ENCODE measurements at regions not wholly inside any gene's neighbourhood (a gene's known extent, or its start where the extent isn't known, plus 50 kb on each side); places are given as distances from the start of the nearest gene placed in this dataset.

DNA sequence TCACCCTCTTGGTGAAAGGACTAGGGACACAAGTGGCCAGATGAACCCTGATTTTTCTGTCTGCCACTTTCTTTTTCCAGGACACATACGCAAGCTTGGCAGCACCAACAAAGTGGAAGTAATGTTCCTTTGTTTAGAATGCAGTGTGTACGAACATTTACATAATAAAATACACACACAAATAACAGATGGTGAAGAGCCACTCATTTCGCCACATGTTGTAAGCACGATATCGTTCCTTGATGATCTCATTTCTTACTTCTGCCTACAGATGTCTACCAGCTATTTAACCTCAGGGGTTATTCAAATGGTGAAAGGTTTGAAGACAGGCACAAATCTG is 670.2 kb upstream of the CXADR start:
- Histone ChIP-seq H3K27me3 (no peaks in the 10 kb centered on the region), H3K4me3 (replicated peaks in 1 of 3) (no peak overlapping the region), H3K9me3 (no peaks in the 10 kb centered on the region), H3K4me1 (peaks cover 0 to 5% of the 10 kb centered on the region in 2 donors), H3K27ac (no peak overlapping the region), H3K36me3 (no peaks in the 10 kb centered on the region)
- 83 to 89% methylated on average over 5 of the region's 5 CpGs for WGBS, 2 donors
- intact Hi-C loops (cut with DNase I), result no loop called here
- TF ChIP-seq POLR2A (IDR thresholded peaks at IDR 0.05), result no peak
- TF ChIP-seq, protein P1, sequence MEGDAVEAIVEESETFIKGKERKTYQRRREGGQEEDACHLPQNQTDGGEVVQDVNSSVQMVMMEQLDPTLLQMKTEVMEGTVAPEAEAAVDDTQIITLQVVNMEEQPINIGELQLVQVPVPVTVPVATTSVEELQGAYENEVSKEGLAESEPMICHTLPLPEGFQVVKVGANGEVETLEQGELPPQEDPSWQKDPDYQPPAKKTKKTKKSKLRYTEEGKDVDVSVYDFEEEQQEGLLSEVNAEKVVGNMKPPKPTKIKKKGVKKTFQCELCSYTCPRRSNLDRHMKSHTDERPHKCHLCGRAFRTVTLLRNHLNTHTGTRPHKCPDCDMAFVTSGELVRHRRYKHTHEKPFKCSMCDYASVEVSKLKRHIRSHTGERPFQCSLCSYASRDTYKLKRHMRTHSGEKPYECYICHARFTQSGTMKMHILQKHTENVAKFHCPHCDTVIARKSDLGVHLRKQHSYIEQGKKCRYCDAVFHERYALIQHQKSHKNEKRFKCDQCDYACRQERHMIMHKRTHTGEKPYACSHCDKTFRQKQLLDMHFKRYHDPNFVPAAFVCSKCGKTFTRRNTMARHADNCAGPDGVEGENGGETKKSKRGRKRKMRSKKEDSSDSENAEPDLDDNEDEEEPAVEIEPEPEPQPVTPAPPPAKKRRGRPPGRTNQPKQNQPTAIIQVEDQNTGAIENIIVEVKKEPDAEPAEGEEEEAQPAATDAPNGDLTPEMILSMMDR (IDR thresholded peaks at IDR 0.05), result no peak
- DNase-seq, result no peak

DNA sequence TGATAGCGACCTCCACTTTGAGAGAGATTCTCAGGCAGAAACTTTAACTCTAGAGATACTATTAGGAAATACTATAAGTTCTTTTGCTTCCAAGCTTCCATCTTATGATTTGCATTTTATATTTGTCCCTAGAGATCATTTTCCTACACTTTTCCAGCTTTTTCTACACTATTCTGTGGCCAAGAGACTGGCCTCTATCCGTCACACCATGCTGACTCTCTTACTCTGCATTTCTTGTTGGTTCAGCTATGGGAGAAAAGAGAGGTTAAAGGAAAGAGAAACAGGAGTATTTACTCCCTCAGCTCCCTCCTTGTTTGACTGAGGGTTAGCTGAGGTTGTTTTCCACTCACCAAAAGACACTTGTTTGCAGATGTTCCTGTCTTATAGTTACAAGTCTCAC is 665.6 kb upstream of the CXADR start:
- intact Hi-C loops (cut with DNase I), result no loop called here
- Histone ChIP-seq H3K4me1 (no peaks in the 10 kb centered on the region), H3K9me3 (no peaks in the 10 kb centered on the region), H3K27ac (no peak overlapping the region), H3K4me3 (replicated peaks in 1 of 3) (no peak overlapping the region), H3K27me3 (no peaks in the 10 kb centered on the region), H3K36me3 (no peaks in the 10 kb centered on the region)
- TF ChIP-seq, protein P1 (IDR thresholded peaks at IDR 0.05), result no peak
- no peak for DNase-seq
- 84 to 90% methylated on average over 2 of the region's 2 CpGs for WGBS, 2 donors

DNA sequence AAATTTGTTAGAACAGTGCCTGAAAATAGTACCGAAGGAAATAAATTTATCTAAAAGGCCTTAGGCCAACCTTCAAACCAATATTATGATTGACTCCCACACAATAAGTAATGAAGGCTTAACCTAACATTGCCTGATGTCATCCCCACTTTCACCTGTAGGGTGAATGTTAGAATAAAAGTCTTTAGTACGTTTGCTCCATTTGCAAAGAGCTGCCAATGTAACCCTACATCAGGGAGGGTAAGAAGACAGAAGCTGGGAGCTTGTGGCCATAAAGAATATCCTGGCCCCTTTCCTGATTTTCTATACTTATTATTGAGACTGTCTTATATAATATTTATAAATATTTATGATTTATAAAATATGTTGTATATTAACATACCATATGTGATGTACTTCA is 661.8 kb upstream of the CXADR start:
- Histone ChIP-seq H3K27me3 (no peaks in the 10 kb centered on the region), H3K4me3 (replicated peaks in 1 of 3) (no peak overlapping the region), H3K9me3 (no peaks in the 10 kb centered on the region), H3K4me1 (no peaks in the 10 kb centered on the region), H3K36me3 (no peaks in the 10 kb centered on the region), H3K27ac (no peak overlapping the region)
- WGBS, 2 donors, result 89 to 91% methylated on average over 2 of the region's 2 CpGs
- DNase-seq, result no peak
- intact Hi-C loops (cut with DNase I), result no loop called here
- TF ChIP-seq POLR2A (IDR thresholded peaks at IDR 0.05), result no peak
- TF ChIP-seq, protein P1 (IDR thresholded peaks at IDR 0.05), result no peak

DNA sequence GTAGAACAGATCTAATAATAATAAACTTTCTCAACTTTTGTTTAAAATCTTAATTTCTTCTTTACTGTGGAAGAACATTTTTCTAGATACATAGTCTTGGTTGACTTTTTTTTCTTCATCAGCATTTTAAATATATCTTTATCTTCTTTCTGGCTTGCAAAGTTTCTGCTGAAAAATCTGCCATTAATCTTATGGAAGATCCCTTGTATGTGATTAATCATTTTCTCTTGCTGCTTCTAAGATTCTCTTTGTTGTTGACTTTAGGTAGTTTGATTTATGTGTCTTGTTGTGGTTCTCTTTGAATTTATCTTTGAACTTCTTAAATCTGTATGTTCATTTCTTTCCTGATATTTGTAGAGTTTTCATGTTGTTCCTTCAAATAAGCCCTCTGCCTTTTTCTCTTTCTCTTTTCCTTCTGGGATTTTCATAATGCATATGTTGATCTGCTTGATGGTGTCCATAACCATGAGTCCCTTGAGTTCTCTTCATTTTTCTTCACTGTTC is 657.6 kb upstream of the CXADR start:
- Histone ChIP-seq H3K27ac (no peak overlapping the region), H3K27me3 (no peaks in the 10 kb centered on the region), H3K4me3 (replicated peaks in 1 of 3) (no peak overlapping the region), H3K4me1 (no peaks in the 10 kb centered on the region), H3K36me3 (no peaks in the 10 kb centered on the region), H3K9me3 (no peaks in the 10 kb centered on the region)
- TF ChIP-seq POLR2A (IDR thresholded peaks at IDR 0.05), result no peak
- TF ChIP-seq, protein P1 (IDR thresholded peaks at IDR 0.05), result no peak
- DNase-seq, result no peak
- intact Hi-C loops (cut with DNase I), result no loop called here

- no peak overlapping the region for H3K4me3 ChIP-seq (replicated peaks in 1 of 3)
- DNase-seq, result no peak
- no peak overlapping the region for H3K27ac ChIP-seq
- no peaks in the 10 kb centered on the region for H3K36me3 ChIP-seq
- no peaks in the 10 kb centered on the region for H3K9me3 ChIP-seq
- H3K27me3 ChIP-seq, result no peaks in the 10 kb centered on the region
- intact Hi-C loops (cut with DNase I), result no loop called here
- TF ChIP-seq POLR2A (IDR thresholded peaks at IDR 0.05), result no peak
- TF ChIP-seq, protein P1 (IDR thresholded peaks at IDR 0.05), result no peak
- 97 to 100% methylated on average over 1 of the region's 1 CpG for WGBS, 2 donors
- no peaks in the 10 kb centered on the region for H3K4me1 ChIP-seq
Measured at GRCh38 chr21:16863362-16863905, 649.4 kb upstream of the CXADR start.
